ENCODE measurements at regions not wholly inside any gene's neighbourhood (a gene's known extent, or its start where the extent isn't known, plus 50 kb on each side); places are given as distances from the start of the nearest gene placed in this dataset.

DNA sequence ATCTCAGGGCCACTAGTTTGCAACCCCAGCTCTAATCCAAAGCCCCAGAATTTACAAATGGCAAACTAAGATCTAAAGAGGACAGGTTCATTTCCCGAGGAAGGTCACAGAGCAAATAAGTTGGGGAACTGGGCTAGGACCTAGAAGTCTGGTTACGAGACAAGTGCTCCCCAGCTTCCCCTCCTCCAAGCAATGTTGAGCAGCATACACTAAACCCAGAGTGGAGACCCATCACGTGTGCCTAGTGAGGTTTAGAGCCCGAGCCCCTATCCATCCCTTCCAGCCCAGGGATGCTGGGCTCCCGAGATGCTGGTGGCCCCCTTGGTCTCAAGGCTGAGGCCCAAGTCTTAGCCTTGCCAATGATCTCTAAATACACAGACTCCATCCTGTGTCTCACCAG is 209.5 kb upstream of the ZMIZ1 start:
- ChIA-PET POLR2A (ENCODE audit: low non-redundant PET) (no interaction called here), CTCF (no interaction called here)
- H3K27ac ChIP-seq (ENCODE audit: low read depth, low read length, poor library complexity, severe bottlenecking): no peak overlapping the region
- no peak overlapping the region for H3K4me3 ChIP-seq (ENCODE audit: low read depth, low read length, poor library complexity, severe bottlenecking)
- intact Hi-C loops (cut with micrococcal nuclease; ENCODE audit: unreplicated experiment): no loop called here
- H3K36me3 ChIP-seq (ENCODE audit: insufficient read depth, low read length, poor library complexity, severe bottlenecking): no peaks in the 10 kb centered on the region
- no peak for DNase-seq (ENCODE audit: low spot score)
- TF ChIP-seq, protein P1, sequence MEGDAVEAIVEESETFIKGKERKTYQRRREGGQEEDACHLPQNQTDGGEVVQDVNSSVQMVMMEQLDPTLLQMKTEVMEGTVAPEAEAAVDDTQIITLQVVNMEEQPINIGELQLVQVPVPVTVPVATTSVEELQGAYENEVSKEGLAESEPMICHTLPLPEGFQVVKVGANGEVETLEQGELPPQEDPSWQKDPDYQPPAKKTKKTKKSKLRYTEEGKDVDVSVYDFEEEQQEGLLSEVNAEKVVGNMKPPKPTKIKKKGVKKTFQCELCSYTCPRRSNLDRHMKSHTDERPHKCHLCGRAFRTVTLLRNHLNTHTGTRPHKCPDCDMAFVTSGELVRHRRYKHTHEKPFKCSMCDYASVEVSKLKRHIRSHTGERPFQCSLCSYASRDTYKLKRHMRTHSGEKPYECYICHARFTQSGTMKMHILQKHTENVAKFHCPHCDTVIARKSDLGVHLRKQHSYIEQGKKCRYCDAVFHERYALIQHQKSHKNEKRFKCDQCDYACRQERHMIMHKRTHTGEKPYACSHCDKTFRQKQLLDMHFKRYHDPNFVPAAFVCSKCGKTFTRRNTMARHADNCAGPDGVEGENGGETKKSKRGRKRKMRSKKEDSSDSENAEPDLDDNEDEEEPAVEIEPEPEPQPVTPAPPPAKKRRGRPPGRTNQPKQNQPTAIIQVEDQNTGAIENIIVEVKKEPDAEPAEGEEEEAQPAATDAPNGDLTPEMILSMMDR (conservative IDR thresholded peaks at IDR 0.05; ENCODE audit: low read depth, low read length): no peak
- TF ChIP-seq EZH2 (IDR thresholded peaks at IDR 0.05; ENCODE audit: borderline replicate concordance, low read depth, low read length, poor library complexity, severe bottlenecking): no peak
- H3K9me3 ChIP-seq (ENCODE audit: low read depth, low read length, poor library complexity, severe bottlenecking): no peaks in the 10 kb centered on the region
- H3K4me1 ChIP-seq (ENCODE audit: insufficient read depth, low read length, poor library complexity, severe bottlenecking): no peaks in the 10 kb centered on the region
- H3K27me3 ChIP-seq (replicated peaks; ENCODE audit: insufficient read depth, low read depth, low read length, poor library complexity): peaks cover 4% of the 10 kb centered on the region
- BruUV-seq (replicated peaks): no TSS peak

DNA sequence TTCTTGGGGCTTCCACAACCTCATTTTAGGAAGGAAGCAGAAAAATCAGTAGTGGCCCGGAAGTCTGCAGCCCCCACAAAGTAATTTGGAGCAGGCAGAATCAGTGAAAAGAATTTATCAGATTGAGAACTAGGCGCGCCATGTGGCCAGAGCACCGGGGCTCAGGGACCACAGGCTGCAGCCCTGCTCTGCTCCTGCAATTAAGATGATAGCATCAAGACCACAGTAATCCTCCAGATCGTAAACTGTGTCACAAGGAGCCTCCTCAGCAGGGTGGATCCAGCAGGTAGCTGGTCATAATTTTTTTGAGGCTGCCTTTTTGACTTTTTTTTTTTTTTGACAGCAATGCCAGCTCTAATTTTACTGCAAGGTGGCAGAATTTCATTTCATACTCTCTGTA is 209.0 kb upstream of the ZMIZ1 start:
- intact Hi-C loops (cut with micrococcal nuclease; ENCODE audit: unreplicated experiment): no loop called here
- POLR2A ChIA-PET (ENCODE audit: low non-redundant PET): no interaction called here
- no peak overlapping the region for H3K27ac ChIP-seq (ENCODE audit: low read depth, low read length, poor library complexity, severe bottlenecking)
- H3K27me3 ChIP-seq (replicated peaks; ENCODE audit: insufficient read depth, low read depth, low read length, poor library complexity): peaks cover 4% of the 10 kb centered on the region
- no peak overlapping the region for H3K4me3 ChIP-seq (ENCODE audit: low read depth, low read length, poor library complexity, severe bottlenecking)
- BruUV-seq (replicated peaks): no TSS peak
- DNase-seq (ENCODE audit: low spot score): no peak
- H3K36me3 ChIP-seq (ENCODE audit: insufficient read depth, low read length, poor library complexity, severe bottlenecking): no peaks in the 10 kb centered on the region
- TF ChIP-seq, protein P1 (conservative IDR thresholded peaks at IDR 0.05; ENCODE audit: low read depth, low read length): no peak
- TF ChIP-seq EZH2 (IDR thresholded peaks at IDR 0.05; ENCODE audit: borderline replicate concordance, low read depth, low read length, poor library complexity, severe bottlenecking): no peak
- CTCF ChIA-PET: no interaction called here
- H3K9me3 ChIP-seq (ENCODE audit: low read depth, low read length, poor library complexity, severe bottlenecking): no peaks in the 10 kb centered on the region
- no peaks in the 10 kb centered on the region for H3K4me1 ChIP-seq (ENCODE audit: insufficient read depth, low read length, poor library complexity, severe bottlenecking)

DNA sequence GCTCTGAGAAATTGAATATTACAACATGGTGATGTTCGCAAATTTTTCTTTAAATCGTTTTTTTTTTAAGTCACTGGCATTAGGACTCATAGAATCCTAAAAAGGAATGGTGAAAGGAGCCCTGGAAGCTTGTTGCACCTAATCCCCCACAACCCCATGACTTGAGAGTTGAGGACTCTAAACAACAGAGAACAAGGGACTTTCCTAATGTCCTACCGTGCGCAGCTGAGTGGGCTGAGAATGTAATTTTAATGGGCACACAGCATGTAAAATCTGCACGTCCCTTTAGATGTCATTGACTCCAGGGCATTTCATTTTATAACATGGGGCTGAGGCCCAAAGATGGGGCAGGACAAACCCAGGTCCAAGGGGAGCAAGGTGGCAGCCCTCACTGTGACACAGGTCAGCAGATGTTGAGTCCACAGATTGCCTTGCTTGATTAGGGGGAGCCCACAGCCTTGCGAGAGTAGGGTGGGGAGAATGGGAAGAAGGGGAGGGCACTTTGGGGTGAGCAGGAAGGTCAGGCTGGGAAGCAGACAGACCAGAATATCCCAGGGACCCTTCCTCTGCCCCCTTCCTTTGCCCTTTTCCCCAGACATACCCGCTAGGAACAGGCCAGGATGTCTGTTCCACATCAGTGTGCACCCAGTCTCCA is 208.4 kb upstream of the ZMIZ1 start:
- no peaks in the 10 kb centered on the region for H3K4me1 ChIP-seq (ENCODE audit: insufficient read depth, low read length, poor library complexity, severe bottlenecking)
- no peaks in the 10 kb centered on the region for H3K36me3 ChIP-seq (ENCODE audit: insufficient read depth, low read length, poor library complexity, severe bottlenecking)
- ChIA-PET CTCF (no interaction called here), POLR2A (ENCODE audit: low non-redundant PET) (no interaction called here)
- intact Hi-C loops (cut with micrococcal nuclease; ENCODE audit: unreplicated experiment): no loop called here
- peaks cover 4% of the 10 kb centered on the region for H3K27me3 ChIP-seq (replicated peaks; ENCODE audit: insufficient read depth, low read depth, low read length, poor library complexity)
- DNase-seq (ENCODE audit: low spot score): no peak
- BruUV-seq (replicated peaks): no TSS peak
- no peak overlapping the region for H3K27ac ChIP-seq (ENCODE audit: low read depth, low read length, poor library complexity, severe bottlenecking)
- no peak overlapping the region for H3K4me3 ChIP-seq (ENCODE audit: low read depth, low read length, poor library complexity, severe bottlenecking)
- TF ChIP-seq, protein P1 (conservative IDR thresholded peaks at IDR 0.05; ENCODE audit: low read depth, low read length): no peak
- TF ChIP-seq EZH2 (IDR thresholded peaks at IDR 0.05; ENCODE audit: borderline replicate concordance, low read depth, low read length, poor library complexity, severe bottlenecking): no peak
- no peaks in the 10 kb centered on the region for H3K9me3 ChIP-seq (ENCODE audit: low read depth, low read length, poor library complexity, severe bottlenecking)
